H1 (cell line): ENCODE measurements at regions not wholly inside any gene's neighbourhood (a gene's known extent, or its start where the extent isn't known, plus 50 kb on each side); places are given as distances from the start of the nearest gene placed in this dataset.

Source experiments
- CTCF ChIA-PET: fragments of 300-600 bp; sonication (Branson Sonifier 250); formaldehyde crosslinking; loops from one replicate; lab custom pipeline; 2021; ENCODE audit not compliant: partially characterized antibody; lab: Charles Lee
- POLR2A ChIA-PET: fragments of 300-600 bp; sonication (Branson Sonifier 250); formaldehyde crosslinking; loops from one replicate; lab custom pipeline; 2021; ENCODE audit warnings: inconsistent platforms; ENCODE audit not compliant: partially characterized antibody; lab: Charles Lee
- DNase-seq, 2 experiments: peaks; one replicate each; pipeline versions ENCODE4 v3.0.0 to v3.0.0-alpha.2; 2010 to 2022; ENCODE audit warnings: low spot score in 2 of 2, low read depth in 1 of 2, mixed read lengths in 1 of 2
- FAIRE-seq: peaks from 2 replicates; lab custom pipeline; 2011; peaks lifted over from hg19 to GRCh38; lab: Jason Lieb, UNC
- H2AFZ ChIP-seq: 2 replicates; pipeline ENCODE4 v1.8.1; 2012; ENCODE audit warnings: low read length, inconsistent platforms
- H2AK5ac ChIP-seq: 2 replicates; pipeline ENCODE4 v1.6.1; 2013; ENCODE audit warnings: low read depth, low read length
- H2BK120ac ChIP-seq: replicated peaks from 2 replicates; pipeline ENCODE3; 2013; ENCODE audit warnings: low read depth, low read length, inconsistent platforms
- H2BK12ac ChIP-seq: 2 replicates; pipeline ENCODE4 v1.6.1; 2013; ENCODE audit warnings: low read depth, low read length
- H2BK15ac ChIP-seq: 2 replicates; pipeline ENCODE4 v1.6.1; 2013; ENCODE audit warnings: low read length
- H2BK20ac ChIP-seq: 2 replicates; pipeline ENCODE4 v1.6.1; 2013; ENCODE audit warnings: low read length
- H2BK5ac ChIP-seq: 2 replicates; pipeline ENCODE4 v1.6.1; 2013; ENCODE audit warnings: low read depth, low read length
- H3K14ac ChIP-seq: 2 replicates; pipeline ENCODE4 v1.6.1; 2013; ENCODE audit warnings: inconsistent platforms; ENCODE audit not compliant: insufficient read length
- H3K18ac ChIP-seq: 2 replicates; pipeline ENCODE4 v1.6.1; 2013; ENCODE audit warnings: low read length; ENCODE audit errors: extremely low read depth
- H3K23ac ChIP-seq: 2 replicates; pipeline ENCODE4 v1.6.1; 2013; ENCODE audit warnings: inconsistent platforms; ENCODE audit not compliant: insufficient read length
- H3K23me2 ChIP-seq: 2 replicates; pipeline ENCODE4 v1.6.1; 2013; ENCODE audit warnings: low read depth, low read length
- H3K27ac ChIP-seq: 2 replicates; pipeline ENCODE4 v1.6.1; 2011; ENCODE audit warnings: low read depth, low read length, inconsistent platforms
- H3K27me3 ChIP-seq, 4 experiments: replicated peaks in 1 of 4; 1 replicate in 1 of 4; 2 replicates in 3 of 4; pipeline versions ENCODE4 v1.6.1 to v1.8.1; 2011 to 2013; ENCODE audit warnings: low read length in 3 of 4, mild to moderate bottlenecking in 3 of 4, inconsistent platforms in 2 of 4, mixed read lengths in 2 of 4, moderate library complexity in 1 of 4; ENCODE audit not compliant: control insufficient read depth in 3 of 4, insufficient read depth in 3 of 4; ENCODE audit errors: extremely low read depth in 1 of 4
- H3K36me3 ChIP-seq, 4 experiments: 2 replicates each; pipeline versions ENCODE4 v1.6.1 to v1.8.1; 2011 to 2013; ENCODE audit warnings: mild to moderate bottlenecking in 4 of 4, low read length in 3 of 4, moderate library complexity in 2 of 4, control low read depth in 1 of 4, inconsistent platforms in 1 of 4; ENCODE audit not compliant: insufficient read depth in 4 of 4, control insufficient read depth in 2 of 4
- H3K4ac ChIP-seq: replicated peaks from 2 replicates; pipeline ENCODE3; 2013; ENCODE audit warnings: low read length, low read depth, mixed read lengths, inconsistent platforms; ENCODE audit not compliant: insufficient read length
- H3K4me1 ChIP-seq, 4 experiments: replicated peaks in 1 of 4; 1 replicate in 1 of 4; 2 replicates in 3 of 4; pipeline versions ENCODE4 v1.6.1 to v1.8.1; 2011 to 2013; ENCODE audit warnings: low read length in 3 of 4, inconsistent platforms in 2 of 4, mixed read lengths in 1 of 4; ENCODE audit not compliant: insufficient read depth in 4 of 4, control insufficient read depth in 3 of 4
- H3K4me2 ChIP-seq, 2 experiments: 2 replicates each; pipeline versions ENCODE4 v1.6.1 to v1.8.1; 2011 to 2013; ENCODE audit warnings: low read depth in 2 of 2, low read length in 2 of 2, control low read depth in 1 of 2, inconsistent platforms in 1 of 2, mild to moderate bottlenecking in 1 of 2; ENCODE audit not compliant: insufficient read depth in 1 of 2
- H3K4me3 ChIP-seq, 4 experiments: fragments of 200-600, 300-600 bp in 1 of 4; sonication (generic), shearing (Covaris generic), sonication (Bioruptor Twin) in 1 of 4; 2 replicates each; pipeline versions ENCODE4 v1.5.1 to v1.8.1; 2011 to 2016; ENCODE audit warnings: low read length in 4 of 4, low read depth in 3 of 4, control low read depth in 2 of 4, inconsistent platforms in 2 of 4, mild to moderate bottlenecking in 2 of 4, mixed read lengths in 1 of 4, moderate library complexity in 1 of 4; ENCODE audit not compliant: insufficient read depth in 2 of 4; ENCODE audit errors: extremely low read depth in 1 of 4
- H3K56ac ChIP-seq: replicated peaks from 2 replicates; pipeline ENCODE3; 2013; ENCODE audit warnings: low read depth, mild to moderate bottlenecking, mixed read lengths, low read length, inconsistent platforms; ENCODE audit not compliant: insufficient read length
- H3K79me1 ChIP-seq: 2 replicates; pipeline ENCODE4 v1.6.1; 2013; ENCODE audit warnings: low read depth, low read length, control low read depth
- H3K79me2 ChIP-seq, 2 experiments: 2 replicates each; pipeline versions ENCODE4 v1.6.1 to v1.8.1; 2012 to 2013; ENCODE audit warnings: low read length in 2 of 2, mild to moderate bottlenecking in 2 of 2, inconsistent platforms in 1 of 2; ENCODE audit not compliant: insufficient read depth in 2 of 2, control insufficient read depth in 1 of 2
- H3K9ac ChIP-seq, 4 experiments: replicated peaks in 1 of 4; 1 replicate in 1 of 4; 2 replicates in 3 of 4; pipeline versions ENCODE4 v1.6.1 to v1.8.1; 2011 to 2013; ENCODE audit warnings: low read depth in 3 of 4, low read length in 3 of 4, control low read depth in 2 of 4, mild to moderate bottlenecking in 2 of 4, moderate library complexity in 2 of 4, inconsistent platforms in 1 of 4; ENCODE audit errors: extremely low read depth in 1 of 4
- H3K9me3 ChIP-seq, 2 experiments: 2 replicates each; pipeline versions ENCODE4 v1.6.1 to v1.8.1; 2012 to 2013; ENCODE audit warnings: mild to moderate bottlenecking in 2 of 2, moderate library complexity in 2 of 2, control low read depth in 1 of 2, inconsistent platforms in 1 of 2, low read depth in 1 of 2, low read length in 1 of 2, mixed read lengths in 1 of 2; ENCODE audit not compliant: insufficient read depth in 2 of 2
- H4K20me1 ChIP-seq, 2 experiments: replicated peaks in 1 of 2; 2 replicates each; pipeline versions ENCODE3 to v1.8.1; 2011 to 2013; ENCODE audit warnings: inconsistent platforms in 2 of 2, low read length in 2 of 2, mild to moderate bottlenecking in 1 of 2; ENCODE audit not compliant: insufficient read depth in 2 of 2, control insufficient read depth in 1 of 2
- H4K5ac ChIP-seq: 2 replicates; pipeline ENCODE4 v1.6.1; 2013; ENCODE audit warnings: low read length, low read depth, mixed read lengths, inconsistent platforms; ENCODE audit not compliant: insufficient read length
- H4K8ac ChIP-seq: 2 replicates; pipeline ENCODE4 v1.8.0; 2013; ENCODE audit warnings: mild to moderate bottlenecking, moderate library complexity, low read length, inconsistent platforms; ENCODE audit not compliant: insufficient read depth; ENCODE audit errors: extremely low read depth
- H4K91ac ChIP-seq: replicated peaks from 2 replicates; pipeline ENCODE3; 2013; ENCODE audit warnings: low read length, mixed read lengths, inconsistent platforms; ENCODE audit not compliant: insufficient read length
- BCL11A ChIP-seq, 2 experiments: IDR thresholded peaks; one replicate each; pipeline ENCODE4 v1.6.1; 2011; ENCODE audit warnings: low read depth in 2 of 2, low read length in 2 of 2, mild to moderate bottlenecking in 2 of 2
- CREB1 ChIP-seq: IDR thresholded peaks from 2 replicates; pipeline ENCODE4 v1.6.1; 2012; ENCODE audit warnings: inconsistent platforms
- GTF2F1 ChIP-seq: IDR thresholded peaks from 2 replicates; pipeline ENCODE4 v1.6.1; 2012; ENCODE audit warnings: low read depth, low read length, improper control_type of control experiment, borderline replicate concordance
- KDM5A ChIP-seq: fragments of 200-600 bp; IDR thresholded peaks from 2 replicates; pipeline ENCODE4 v1.7.1; 2012; ENCODE audit warnings: mild to moderate bottlenecking, low read length, inconsistent platforms, mixed read lengths
- POLR2A ChIP-seq, 2 experiments: IDR thresholded peaks; 1 replicate in 1 of 2; 2 replicates in 1 of 2; pipeline ENCODE4 v1.6.1; 2011; ENCODE audit warnings: low read depth in 2 of 2, low read length in 2 of 2, mild to moderate bottlenecking in 2 of 2; ENCODE audit errors: control extremely low read depth in 1 of 2
- POU5F1 ChIP-seq: IDR thresholded peaks from 2 replicates; pipeline ENCODE4 v1.6.1; 2011; ENCODE audit warnings: low read depth, mild to moderate bottlenecking, low read length, moderate library complexity
- SAP30 ChIP-seq: fragments of 300-600 bp; sonication (generic); IDR thresholded peaks from 2 replicates; pipeline ENCODE4 v1.7.1; 2012; ENCODE audit warnings: low read length, moderate library complexity, mild to moderate bottlenecking, inconsistent platforms; ENCODE audit not compliant: insufficient read depth, insufficient replicate concordance
- SIRT6 ChIP-seq: IDR thresholded peaks from one replicate; pipeline ENCODE4 v1.7.1; 2012; ENCODE audit warnings: low read length, inconsistent platforms
- SIX5 ChIP-seq: IDR thresholded peaks from 2 replicates; pipeline ENCODE4 v1.6.1; 2011; ENCODE audit warnings: mild to moderate bottlenecking, low read depth, low read length
- TCF12 ChIP-seq: IDR thresholded peaks from 2 replicates; pipeline ENCODE4 v1.6.1; 2011; ENCODE audit warnings: low read depth, mild to moderate bottlenecking, low read length
- WGBS, 2 experiments: shearing (Covaris generic) in 1 of 2; methylation state at CpG; one replicate each; pipeline versions ENCODE4 v1.1.6 to v1.1.7; 2013 to 2015; ENCODE audit warnings: low lambda C conversion rate in 2 of 2, mixed read lengths in 2 of 2, inconsistent platforms in 1 of 2, low coverage in 1 of 2, missing lambda C conversion rate in 1 of 2; ENCODE audit not compliant: insufficient replicate concordance in 2 of 2, insufficient coverage in 1 of 2, insufficient read length in 1 of 2; ENCODE audit errors: extremely low coverage in 1 of 2, missing lambda C conversion rate in 1 of 2; 5-methylcytosine and 5-hydroxymethylcytosine counted together
- TF ChIP-seq, protein P1 (sequence below): IDR thresholded peaks from 2 replicates; pipeline ENCODE4 v1.6.1; 2012; ENCODE audit warnings: low read length, inconsistent platforms

DNA sequence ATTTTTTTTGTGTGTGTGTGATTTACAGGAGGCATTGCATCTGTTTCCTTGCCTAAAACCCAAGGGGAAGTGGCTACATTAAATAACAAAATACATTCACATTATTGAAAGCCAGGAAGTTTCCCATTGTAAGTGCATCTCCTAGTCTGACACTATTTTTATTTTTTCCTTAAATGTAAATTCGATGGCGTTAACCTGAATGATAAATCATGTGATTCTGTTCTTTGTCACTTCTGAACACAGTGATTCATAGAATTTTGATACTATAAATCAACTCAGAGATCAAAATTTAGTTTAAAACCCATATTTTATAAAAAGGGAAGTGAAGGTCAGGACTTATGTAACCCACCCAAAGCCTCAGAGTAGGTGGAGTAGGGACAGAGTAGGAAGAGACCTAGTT is 258.1 kb downstream of the GABRG1 start:
- no peaks in the 10 kb centered on the region for H3K4me1 ChIP-seq
- no peak overlapping the region for H4K8ac ChIP-seq
- no peaks in the 10 kb centered on the region for H3K27me3 ChIP-seq
- no peaks in the 10 kb centered on the region for H3K79me2 ChIP-seq
- FAIRE-seq (no peak), DNase-seq (no peak)
- H3K18ac ChIP-seq: no peak overlapping the region
- TF ChIP-seq CREB1 (no peak), SAP30 (no peak), KDM5A (no peak), SIRT6 (no peak), POU5F1 (no peak), GTF2F1 (no peak), POLR2A (IDR thresholded peaks at IDR 0.05; ENCODE audit: control extremely low read depth in 1 of 2, low read depth in 2 of 2, low read length in 2 of 2) (no peak), TCF12 (no peak), BCL11A (IDR thresholded peaks at IDR 0.05; ENCODE audit: low read depth in 2 of 2, low read length in 2 of 2) (no peak), SIX5 (no peak)
- TF ChIP-seq, protein P1, sequence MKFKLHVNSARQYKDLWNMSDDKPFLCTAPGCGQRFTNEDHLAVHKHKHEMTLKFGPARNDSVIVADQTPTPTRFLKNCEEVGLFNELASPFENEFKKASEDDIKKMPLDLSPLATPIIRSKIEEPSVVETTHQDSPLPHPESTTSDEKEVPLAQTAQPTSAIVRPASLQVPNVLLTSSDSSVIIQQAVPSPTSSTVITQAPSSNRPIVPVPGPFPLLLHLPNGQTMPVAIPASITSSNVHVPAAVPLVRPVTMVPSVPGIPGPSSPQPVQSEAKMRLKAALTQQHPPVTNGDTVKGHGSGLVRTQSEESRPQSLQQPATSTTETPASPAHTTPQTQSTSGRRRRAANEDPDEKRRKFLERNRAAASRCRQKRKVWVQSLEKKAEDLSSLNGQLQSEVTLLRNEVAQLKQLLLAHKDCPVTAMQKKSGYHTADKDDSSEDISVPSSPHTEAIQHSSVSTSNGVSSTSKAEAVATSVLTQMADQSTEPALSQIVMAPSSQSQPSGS: no peak
- H3K4me3 ChIP-seq: no peak overlapping the region
- no peak overlapping the region for H2BK5ac ChIP-seq
- no peak overlapping the region for H2BK12ac ChIP-seq
- no peak overlapping the region for H3K56ac ChIP-seq
- no peak overlapping the region for H3K14ac ChIP-seq
- H3K23ac ChIP-seq: no peak overlapping the region
- no peak overlapping the region for H3K9ac ChIP-seq
- H3K36me3 ChIP-seq: no peaks in the 10 kb centered on the region
- H3K79me1 ChIP-seq: no peaks in the 10 kb centered on the region
- H4K91ac ChIP-seq: no peak overlapping the region
- H2AFZ ChIP-seq: no peak overlapping the region
- ChIA-PET POLR2A (no interaction called here), CTCF (no interaction called here)
- no peak overlapping the region for H4K5ac ChIP-seq
- no peaks in the 10 kb centered on the region for H3K9me3 ChIP-seq
- no peak overlapping the region for H3K4ac ChIP-seq
- H4K20me1 ChIP-seq: no peaks in the 10 kb centered on the region
- H3K4me2 ChIP-seq: no peak overlapping the region
- H3K23me2 ChIP-seq: no peaks in the 10 kb centered on the region
- H2AK5ac ChIP-seq: no peak overlapping the region
- H2BK15ac ChIP-seq: no peak overlapping the region
- H2BK20ac ChIP-seq: no peak overlapping the region
- no peak overlapping the region for H2BK120ac ChIP-seq
- H3K27ac ChIP-seq: no peak overlapping the region
- WGBS, 2 experiments: 88% methylated on average over 2 of the region's 2 CpGs; no CpG with 5 or more reads in 1 of the 2 experiments
